SHP77 treated with DMSO at 0.1 percent for 48 hours (cell line): ENCODE measurements at regions not wholly inside any gene's neighbourhood (a gene's known extent, or its start where the extent isn't known, plus 50 kb on each side); places are given as distances from the start of the nearest gene placed in this dataset.
"Not testable (repeated sequence)": the region's sequence is repeated elsewhere in the genome, so short reads cannot be mapped to it uniquely, and the experiment has no call there.

ENCODE experiments used
- DNase-seq: peaks from one replicate; lab custom pipeline; 2025; lab: John Stamatoyannopoulos, UW

DNA sequence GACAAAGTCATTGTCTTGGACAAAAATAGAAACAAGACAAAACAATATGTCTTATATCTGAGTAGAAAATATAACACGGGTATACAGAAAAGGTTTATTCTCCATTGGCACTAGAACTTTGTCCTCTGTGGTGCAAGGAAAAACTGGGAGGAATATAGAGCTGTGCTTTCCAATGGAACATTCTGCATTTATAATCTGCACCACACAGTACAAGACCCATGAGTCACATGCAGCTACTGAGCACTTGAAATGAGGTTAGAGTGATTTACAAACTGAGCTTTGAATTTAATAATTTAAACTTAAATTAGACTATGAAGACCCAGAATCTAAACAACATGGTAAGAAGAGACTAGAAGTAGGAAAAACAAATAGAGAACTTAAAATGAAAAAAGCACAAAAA is 86.1 kb downstream of the RAP2A start:
- DNase-seq = no peak

GRCh38 chr13:97520866-97521265 is 86.9 kb downstream of the RAP2A start:
- no peak for DNase-seq

GRCh38 chr13:97521726-97522125 is 87.8 kb downstream of the RAP2A start:
- DNase-seq = peak; percentile 71

GRCh38 chr13:97522243-97522642 is 88.3 kb downstream of the RAP2A start:
- DNase-seq = no peak

- DNase-seq = no peak
Observed at GRCh38 chr13:97526556-97526955, 92.6 kb downstream of the RAP2A start.

DNA sequence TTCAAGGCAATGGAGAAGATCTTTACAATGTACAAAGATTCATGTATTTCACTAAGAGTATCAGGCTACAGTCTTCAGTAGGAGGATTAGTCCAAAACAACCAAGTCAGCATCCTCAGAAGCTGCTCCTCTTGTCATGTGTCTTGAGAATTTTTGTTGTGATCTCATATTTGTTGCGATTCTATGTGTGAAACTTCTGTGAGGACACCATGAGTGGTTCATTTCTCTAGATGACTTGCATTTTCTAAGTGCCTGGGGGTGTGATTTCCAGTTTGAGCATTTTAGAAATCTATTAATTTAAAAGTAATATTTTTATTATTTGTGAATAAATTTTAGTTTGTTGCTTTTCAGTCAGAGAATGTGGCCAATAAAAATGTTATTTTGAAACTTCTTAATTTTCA is 94.5 kb downstream of the RAP2A start:
- no peak for DNase-seq

- no peak for DNase-seq
Observed at GRCh38 chr13:97534540-97534939, 100.6 kb downstream of the RAP2A start.

DNA sequence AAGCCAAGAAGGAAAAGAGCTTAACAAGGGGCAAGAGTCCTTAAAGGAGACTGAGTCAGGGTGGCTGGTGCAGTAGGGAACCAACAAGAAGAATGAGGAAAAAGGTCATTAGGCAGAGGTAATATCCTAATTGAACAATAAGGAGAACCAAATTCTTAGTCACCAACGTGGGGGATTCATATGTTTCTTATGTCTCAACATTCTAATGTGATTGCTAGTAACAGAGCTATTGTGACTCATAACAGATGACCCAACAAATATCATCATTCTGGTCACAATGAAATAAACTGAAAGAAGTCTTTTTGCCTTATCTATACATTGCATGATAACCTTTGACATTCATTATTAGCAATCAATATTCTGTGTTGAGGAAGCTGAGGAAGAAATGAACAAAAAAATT is 101.6 kb downstream of the RAP2A start:
- DNase-seq = no peak

DNA sequence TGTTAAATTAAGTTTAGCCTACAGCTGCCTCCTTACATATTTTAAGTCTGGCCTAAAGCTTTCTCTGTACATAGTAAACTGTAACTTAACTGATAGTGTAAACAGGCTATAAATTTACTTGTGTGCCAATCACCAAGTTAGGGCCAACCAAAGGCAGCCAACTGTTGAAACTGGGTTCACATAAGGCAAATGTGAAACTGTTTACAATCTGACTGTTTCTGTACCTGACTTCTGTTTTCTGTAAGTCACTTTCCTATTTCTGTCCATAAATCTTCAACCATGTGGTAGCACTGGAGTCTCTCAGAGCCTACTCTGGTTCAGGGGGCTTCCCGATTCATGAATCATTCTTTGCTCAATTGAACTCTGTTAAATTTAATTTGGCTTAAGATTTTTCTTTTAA is 103.1 kb downstream of the RAP2A start:
- DNase-seq = no peak

DNA sequence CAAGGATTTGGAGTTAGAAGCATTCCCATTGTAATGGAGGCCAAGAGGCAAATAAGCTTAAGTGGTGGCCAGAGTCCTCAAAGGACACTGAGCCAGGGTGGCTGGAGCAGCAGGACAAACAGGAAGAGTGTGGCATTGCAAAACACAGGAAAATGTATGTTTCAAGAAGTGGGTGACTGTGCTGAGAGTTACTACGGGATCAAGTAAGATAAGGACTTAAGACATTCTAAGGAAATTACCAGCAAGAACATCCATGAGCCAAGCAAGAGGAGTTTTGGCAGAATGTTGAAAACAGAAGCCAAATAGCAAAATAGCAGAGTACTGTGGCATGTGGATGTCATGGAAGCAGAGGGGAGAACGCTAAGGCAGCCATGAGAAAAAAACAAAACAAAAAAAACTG is 104.2 kb downstream of the RAP2A start:
- no peak for DNase-seq

GRCh38 chr13:97539651-97540610 is 106.0 kb downstream of the RAP2A start:
- DNase-seq = no peak

- DNase-seq = no peak
Observed at GRCh38 chr13:97540696-97541095, 106.7 kb downstream of the RAP2A start.

DNA sequence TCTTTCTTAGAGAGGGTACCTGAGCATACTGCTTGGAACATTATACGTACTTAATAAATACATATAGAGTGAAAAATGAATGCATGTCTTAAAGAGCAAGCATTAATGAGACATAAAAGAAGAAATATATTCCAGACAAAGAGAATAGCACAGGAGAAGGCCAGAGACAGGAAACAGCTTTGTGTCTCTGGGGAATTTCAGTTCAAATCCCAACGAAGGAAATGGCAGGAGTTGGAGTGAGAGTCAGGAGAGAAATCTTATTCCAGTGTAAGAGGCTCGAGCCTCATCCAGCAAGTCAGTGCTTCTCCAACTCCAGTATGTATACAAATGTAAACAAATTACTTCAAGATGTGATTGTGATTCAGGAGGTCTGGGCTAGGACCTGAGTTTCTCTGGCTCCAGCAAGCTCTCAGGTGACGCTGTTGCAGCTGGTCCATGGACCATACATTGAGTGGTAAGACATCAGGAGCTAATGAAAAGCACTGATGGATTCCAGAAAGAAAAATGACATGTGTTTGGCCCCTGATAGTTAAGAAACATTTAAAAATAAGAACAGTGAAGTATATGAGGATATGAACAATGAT is 108.2 kb downstream of the RAP2A start:
- DNase-seq = no peak

GRCh38 chr13:97544031-97544765 is 110.2 kb downstream of the RAP2A start:
- DNase-seq = no peak

DNA sequence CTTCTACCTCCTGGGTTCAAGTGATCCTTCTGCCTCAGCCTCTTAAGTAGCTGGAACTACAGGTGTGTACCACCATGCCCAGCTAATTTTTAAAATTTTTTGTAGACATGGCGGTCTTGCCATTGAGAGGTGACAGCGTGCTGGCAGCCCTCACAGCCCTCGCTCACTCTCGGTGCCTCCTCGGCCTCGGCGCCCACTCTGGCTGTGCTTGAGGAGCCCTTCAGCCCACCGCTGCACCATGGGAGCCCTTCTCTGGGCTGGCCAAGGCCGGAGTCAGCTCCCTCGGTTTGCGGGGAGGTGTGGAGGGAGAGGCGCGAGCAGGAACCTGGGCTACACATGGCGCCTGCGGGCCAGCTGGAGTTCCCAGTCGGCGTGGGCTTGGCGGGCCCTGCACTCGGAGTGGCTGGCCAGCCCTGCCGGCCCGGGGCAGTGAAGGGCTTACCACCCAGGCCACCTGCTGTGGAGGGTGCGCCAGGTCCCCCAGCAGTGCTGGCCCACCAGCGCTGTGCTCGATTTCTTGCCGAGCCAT is 111.1 kb downstream of the RAP2A start:
- DNase-seq = not testable (repeated sequence)

- no peak for DNase-seq
Observed at GRCh38 chr13:97548138-97548537, 114.2 kb downstream of the RAP2A start.

DNA sequence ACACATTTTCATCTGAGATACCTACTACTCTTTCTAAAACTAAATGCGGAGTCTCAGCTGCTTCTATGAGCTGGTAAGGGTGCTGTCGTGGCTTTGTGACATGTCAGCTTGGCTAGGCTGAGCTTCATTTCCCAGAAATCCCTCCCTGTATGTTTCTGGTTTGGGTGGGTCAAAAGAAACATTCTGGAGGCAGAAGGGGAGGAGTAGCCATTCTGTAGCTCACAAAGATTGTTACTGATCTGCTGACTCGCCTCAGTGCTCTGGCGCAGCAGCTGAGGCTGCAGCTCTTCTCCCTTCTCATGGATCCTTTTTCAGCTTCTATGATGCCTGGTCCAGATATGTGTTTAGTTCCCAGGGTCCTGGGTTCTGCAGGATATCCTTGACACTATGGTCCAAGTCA is 114.7 kb downstream of the RAP2A start:
- no peak for DNase-seq

DNA sequence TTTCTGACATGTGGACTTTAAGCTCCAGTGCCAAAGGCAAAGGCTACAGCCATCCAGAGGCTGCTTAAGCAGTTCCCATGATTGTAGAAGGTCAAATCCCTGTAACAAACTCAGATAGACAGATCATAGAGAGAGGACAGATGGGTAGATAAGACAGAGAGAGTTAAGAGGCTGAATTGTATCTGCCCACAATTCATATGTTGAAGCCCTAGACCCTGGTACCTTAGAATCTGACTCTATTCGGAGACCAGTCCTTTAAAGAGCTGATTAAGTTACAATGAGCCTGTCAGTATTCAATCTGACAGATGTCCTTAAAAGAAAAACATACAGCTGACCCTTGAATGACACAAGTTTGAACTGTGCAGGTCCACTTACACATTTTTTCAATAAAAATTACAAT is 115.2 kb downstream of the RAP2A start:
- DNase-seq = no peak

DNA sequence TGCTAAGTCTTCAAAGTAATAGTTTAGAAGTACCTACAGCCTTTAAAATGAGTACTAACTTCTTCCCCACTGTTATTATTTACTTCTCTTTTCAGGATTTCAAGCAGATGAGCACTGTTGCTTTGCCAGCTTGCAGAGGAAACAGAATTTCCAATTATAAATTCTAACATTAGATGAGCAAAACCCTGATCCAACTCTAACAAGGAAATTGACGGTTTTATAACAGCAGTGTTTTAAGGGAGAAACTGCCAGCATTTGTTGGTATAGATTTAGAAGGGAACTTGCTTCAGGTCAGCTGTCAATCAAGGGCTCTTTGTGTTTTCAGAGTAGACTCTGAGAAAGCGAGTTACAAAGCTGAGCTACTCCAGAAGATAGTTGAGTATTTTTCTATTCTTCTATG is 120.5 kb downstream of the RAP2A start:
- no peak for DNase-seq

- no peak for DNase-seq
Observed at GRCh38 chr13:97555034-97555433, 121.1 kb downstream of the RAP2A start.

GRCh38 chr13:97559030-97559429 is 125.1 kb downstream of the RAP2A start:
- no peak for DNase-seq

DNA sequence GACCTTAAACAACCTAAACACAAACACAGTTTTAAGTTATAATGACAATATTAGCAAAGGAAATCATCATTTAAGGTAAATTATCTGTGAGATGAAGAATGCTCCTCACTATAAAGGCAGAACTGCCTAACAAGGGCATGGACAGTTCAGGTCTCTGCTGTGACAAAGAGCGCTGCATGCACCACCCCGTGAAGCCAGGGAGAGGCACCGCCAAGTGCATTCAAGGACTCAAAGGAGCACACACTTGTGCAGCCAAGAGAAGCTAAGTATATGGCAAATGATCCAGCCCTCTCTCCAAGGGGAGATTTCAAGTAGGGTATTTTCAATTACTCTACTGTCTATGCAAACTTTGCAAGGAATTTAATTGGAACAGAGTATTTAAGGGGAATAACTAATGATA is 126.0 kb downstream of the RAP2A start:
- DNase-seq = no peak

DNA sequence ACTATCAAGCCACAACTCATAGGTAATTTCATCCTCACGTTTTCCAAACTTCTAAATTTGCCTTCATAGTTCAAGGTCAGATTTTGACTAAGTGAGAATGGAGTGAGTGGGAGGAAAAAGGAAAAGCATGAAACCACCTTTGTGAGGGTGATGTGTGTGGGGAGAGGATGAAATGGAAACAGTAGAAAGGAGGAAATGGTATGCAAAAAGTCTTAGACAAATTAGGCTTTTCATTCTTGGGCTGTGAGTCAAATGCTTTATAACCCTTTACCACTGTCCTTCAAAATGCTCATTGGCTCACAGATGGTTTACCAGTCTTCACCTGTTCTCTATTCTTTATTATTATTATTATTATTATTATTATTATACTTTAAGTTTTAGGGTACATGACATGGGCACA is 127.2 kb downstream of the RAP2A start:
- no peak for DNase-seq
